ENCODE measurements at regions not wholly inside any gene's neighbourhood (a gene's known extent, or its start where the extent isn't known, plus 50 kb on each side); places are given as distances from the start of the nearest gene placed in this dataset.
"Not testable (repeated sequence)": the region's sequence is repeated elsewhere in the genome, so short reads cannot be mapped to it uniquely, and the experiment has no call there.

DNA sequence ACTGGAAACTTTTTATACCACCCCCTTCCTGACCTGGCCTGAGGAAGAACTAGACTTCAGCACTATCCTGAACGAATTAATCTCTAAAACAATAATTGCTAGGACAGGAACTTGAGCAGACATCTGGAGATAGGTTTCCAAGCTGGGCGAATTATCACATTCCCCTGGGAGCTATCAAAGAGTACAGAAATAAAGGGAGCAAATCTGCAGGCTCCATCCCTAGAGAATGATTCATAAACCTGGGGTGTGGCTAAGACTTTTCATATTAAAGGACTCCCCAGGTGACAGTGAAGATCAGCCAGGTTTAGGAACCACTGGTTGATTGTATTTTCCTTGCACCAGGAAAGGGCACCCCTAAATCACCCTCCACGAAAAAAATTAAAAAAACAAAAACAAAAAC lies 105.6 kb upstream of the NOL4 start:
- H3K4me1 ChIP-seq: no peaks in the 10 kb centered on the region
- H3K9me3 ChIP-seq (replicated peaks): peaks cover 9% of the 10 kb centered on the region
- no peak overlapping the region for H3K4me3 ChIP-seq
- no peaks in the 10 kb centered on the region for H3K36me3 ChIP-seq
- intact Hi-C loops (cut with micrococcal nuclease): no loop called here
- no peak for TF ChIP-seq CTCF (IDR thresholded peaks at IDR 0.05; ENCODE audit: borderline replicate concordance)
- no peaks in the 10 kb centered on the region for H3K27me3 ChIP-seq (ENCODE audit: low read depth)
- H3K27ac ChIP-seq (replicated peaks): no peak overlapping the region
- DNase-seq: no peak

DNA sequence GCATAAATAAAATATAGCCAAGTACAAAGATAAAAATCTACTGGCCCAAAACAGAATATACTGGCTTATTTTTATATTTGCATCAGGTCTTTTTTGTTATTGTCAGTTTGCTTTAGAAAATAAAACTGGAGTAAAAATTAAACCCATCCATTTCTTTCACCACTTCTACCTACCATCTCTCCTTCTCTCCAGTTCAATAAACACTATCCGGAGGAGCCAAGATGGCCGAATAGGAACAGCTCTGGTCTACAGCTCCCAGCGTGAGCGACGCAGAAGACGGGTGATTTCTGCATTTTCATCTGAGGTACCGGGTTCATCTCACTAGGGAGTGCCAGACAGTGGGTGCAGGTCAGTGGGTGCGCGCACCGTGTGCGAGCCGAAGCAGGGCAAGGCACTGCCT lies 106.2 kb upstream of the NOL4 start:
- intact Hi-C loops (cut with micrococcal nuclease); H3K27ac ChIP-seq (replicated peaks); H3K9me3 ChIP-seq (replicated peaks); DNase-seq; H3K4me1 ChIP-seq; H3K27me3 ChIP-seq (ENCODE audit: low read depth); H3K4me3 ChIP-seq; H3K36me3 ChIP-seq: not testable (repeated sequence)

DNA sequence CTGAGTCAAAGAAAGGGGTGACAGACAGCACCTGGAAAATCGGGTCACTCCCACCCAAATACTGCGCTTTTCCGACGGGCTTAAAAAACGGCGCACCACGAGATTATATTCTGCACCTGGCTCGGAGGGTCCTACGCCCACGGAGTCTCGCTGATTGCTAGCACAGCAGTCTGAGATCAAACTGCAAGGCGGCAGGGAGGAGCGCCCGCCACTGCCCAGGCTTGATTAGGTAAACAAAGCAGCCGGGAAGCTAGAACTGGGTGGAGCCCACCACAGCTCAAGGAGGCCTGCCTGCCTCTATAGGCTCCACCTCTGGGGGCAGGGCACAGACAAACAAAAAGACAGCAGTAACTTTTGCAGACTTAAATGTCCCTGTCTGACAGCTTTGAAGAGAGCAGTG lies 106.6 kb upstream of the NOL4 start:
- H3K4me3 ChIP-seq; H3K9me3 ChIP-seq (replicated peaks); H3K27me3 ChIP-seq (ENCODE audit: low read depth); H3K27ac ChIP-seq (replicated peaks); H3K36me3 ChIP-seq; DNase-seq; intact Hi-C loops (cut with micrococcal nuclease); H3K4me1 ChIP-seq: not testable (repeated sequence)

DNA sequence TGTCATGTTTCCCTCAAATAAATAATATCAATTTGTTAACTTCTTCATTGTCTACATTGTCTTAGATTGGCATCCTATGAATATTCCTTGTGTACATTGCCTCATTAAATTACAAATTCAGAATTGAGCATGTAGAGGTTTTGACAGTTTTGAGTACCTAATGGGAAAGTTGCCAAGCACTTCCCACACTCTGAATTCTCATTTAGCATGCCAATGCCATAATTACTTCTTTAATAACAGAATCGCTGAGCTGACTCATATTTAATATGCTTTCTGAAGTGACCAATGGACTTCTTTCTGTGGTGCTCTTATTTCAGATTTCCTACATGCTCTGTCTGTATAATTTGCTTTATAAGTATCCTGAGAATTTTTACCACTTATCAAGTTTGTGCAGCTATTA lies 114.4 kb upstream of the NOL4 start:
- no peak for DNase-seq
- Histone ChIP-seq H3K36me3 (no peaks in the 10 kb centered on the region), H3K4me1 (no peaks in the 10 kb centered on the region), H3K4me3 (no peak overlapping the region), H3K27ac (replicated peaks) (no peak overlapping the region), H3K9me3 (replicated peaks) (no peaks in the 10 kb centered on the region), H3K27me3 (ENCODE audit: low read depth) (no peaks in the 10 kb centered on the region)
- intact Hi-C loops (cut with micrococcal nuclease): no loop called here
- TF ChIP-seq CTCF (IDR thresholded peaks at IDR 0.05; ENCODE audit: borderline replicate concordance): no peak

DNA sequence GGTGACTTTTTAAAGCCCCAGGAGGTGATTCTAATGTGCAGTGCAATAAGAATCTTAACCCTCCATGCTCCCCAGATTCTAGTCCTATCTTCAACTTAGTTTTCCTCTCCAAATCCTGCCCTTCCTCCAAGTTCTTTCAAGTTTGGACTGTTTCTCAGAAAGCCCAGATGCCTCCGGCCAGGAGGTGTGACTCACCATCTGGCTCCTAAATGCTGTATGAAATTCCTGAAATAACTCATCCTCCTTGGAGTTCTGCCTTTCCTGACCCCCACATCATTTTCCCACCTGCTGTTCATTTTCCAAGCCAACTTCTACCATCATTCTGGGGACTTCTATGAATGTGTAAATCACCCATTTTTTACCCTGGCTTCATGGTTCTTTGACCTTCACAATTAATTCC lies 118.2 kb upstream of the NOL4 start:
- no peaks in the 10 kb centered on the region for H3K27me3 ChIP-seq (ENCODE audit: low read depth)
- no peak overlapping the region for H3K27ac ChIP-seq (replicated peaks)
- intact Hi-C loops (cut with micrococcal nuclease): no loop called here
- no peak overlapping the region for H3K4me3 ChIP-seq
- H3K4me1 ChIP-seq: no peaks in the 10 kb centered on the region
- no peak for DNase-seq
- H3K36me3 ChIP-seq: no peaks in the 10 kb centered on the region
- H3K9me3 ChIP-seq (replicated peaks): no peaks in the 10 kb centered on the region
- no peak for TF ChIP-seq CTCF (IDR thresholded peaks at IDR 0.05; ENCODE audit: borderline replicate concordance)

- H3K9me3 ChIP-seq (replicated peaks): no peaks in the 10 kb centered on the region
- DNase-seq: no peak
- no peaks in the 10 kb centered on the region for H3K27me3 ChIP-seq (ENCODE audit: low read depth)
- H3K4me1 ChIP-seq: no peaks in the 10 kb centered on the region
- TF ChIP-seq CTCF (IDR thresholded peaks at IDR 0.05; ENCODE audit: borderline replicate concordance): no peak
- intact Hi-C loops (cut with micrococcal nuclease): no loop called here
- no peak overlapping the region for H3K4me3 ChIP-seq
- H3K27ac ChIP-seq (replicated peaks): no peak overlapping the region
- no peaks in the 10 kb centered on the region for H3K36me3 ChIP-seq
Observed at GRCh38 chr18:34345738-34346137, 121.0 kb upstream of the NOL4 start.

GRCh38 chr18:34350778-34351177 lies 126.1 kb upstream of the NOL4 start:
- Histone ChIP-seq H3K4me1 (no peaks in the 10 kb centered on the region), H3K9me3 (replicated peaks) (no peaks in the 10 kb centered on the region), H3K27me3 (ENCODE audit: low read depth) (no peaks in the 10 kb centered on the region), H3K4me3 (no peak overlapping the region), H3K27ac (replicated peaks) (no peak overlapping the region), H3K36me3 (no peaks in the 10 kb centered on the region)
- TF ChIP-seq CTCF (IDR thresholded peaks at IDR 0.05; ENCODE audit: borderline replicate concordance): no peak
- DNase-seq: no peak
- intact Hi-C loops (cut with micrococcal nuclease): no loop called here
